ENCODE measurements at regions not wholly inside any gene's neighbourhood (a gene's known extent, or its start where the extent isn't known, plus 50 kb on each side); places are given as distances from the start of the nearest gene placed in this dataset.

GRCh38 chr2:145137211-145137610 is 617.3 kb upstream of the ZEB2 start:
- DNase-seq = no peak

- no peak for DNase-seq
Measured at GRCh38 chr2:145136702-145137101, 616.8 kb upstream of the ZEB2 start.

- DNase-seq = no peak
Measured at GRCh38 chr2:145126146-145126545, 606.2 kb upstream of the ZEB2 start.

- DNase-seq = no peak
Measured at GRCh38 chr2:145124085-145124484, 604.2 kb upstream of the ZEB2 start.

GRCh38 chr2:145123606-145124005 is 603.7 kb upstream of the ZEB2 start:
- DNase-seq = no peak

- no peak for DNase-seq
Measured at GRCh38 chr2:145119225-145119624, 599.3 kb upstream of the ZEB2 start.

- DNase-seq = no peak
Measured at GRCh38 chr2:145116834-145117725, 597.2 kb upstream of the ZEB2 start.

GRCh38 chr2:145116056-145116455 is 596.1 kb upstream of the ZEB2 start:
- DNase-seq = no peak

GRCh38 chr2:145114726-145115125 is 594.8 kb upstream of the ZEB2 start:
- DNase-seq = no peak

GRCh38 chr2:145112467-145112866 is 592.5 kb upstream of the ZEB2 start:
- DNase-seq = no peak

- no peak for DNase-seq
Measured at GRCh38 chr2:145110668-145111356, 590.9 kb upstream of the ZEB2 start.

GRCh38 chr2:145108959-145109710 is 589.2 kb upstream of the ZEB2 start:
- DNase-seq = no peak

GRCh38 chr2:145108361-145108778 is 588.5 kb upstream of the ZEB2 start:
- no peak for DNase-seq

GRCh38 chr2:145106293-145106692 is 586.4 kb upstream of the ZEB2 start:
- no peak for DNase-seq

GRCh38 chr2:145102706-145103105 is 582.8 kb upstream of the ZEB2 start:
- DNase-seq = no peak

- DNase-seq = no peak
Measured at GRCh38 chr2:145100301-145100700, 580.4 kb upstream of the ZEB2 start.

- no peak for DNase-seq
Measured at GRCh38 chr2:145096582-145096981, 576.7 kb upstream of the ZEB2 start.

GRCh38 chr2:145095641-145096435 is 575.9 kb upstream of the ZEB2 start:
- DNase-seq = peak; percentile 14

GRCh38 chr2:145094370-145094769 is 574.5 kb upstream of the ZEB2 start:
- DNase-seq = no peak

- DNase-seq = no peak
Measured at GRCh38 chr2:145091967-145092366, 572.0 kb upstream of the ZEB2 start.

GRCh38 chr2:145090841-145091761 is 571.2 kb upstream of the ZEB2 start:
- no peak for DNase-seq

GRCh38 chr2:145088756-145089155 is 568.8 kb upstream of the ZEB2 start:
- no peak for DNase-seq

All from OCI-M1 (cell line).